Cerebellar cortex (tissue), 1 donor: ENCODE measurements at regions not wholly inside any gene's neighbourhood (a gene's known extent, or its start where the extent isn't known, plus 50 kb on each side); places are given as distances from the start of the nearest gene placed in this dataset.

Experiments used
- DNase-seq: peaks from one replicate; pipeline ENCODE4 v3.0.0-alpha.2; 2015; ENCODE audit warnings: low spot score

GRCh38 chr7:97623333-97623732 lies 108.6 kb upstream of the TAC1 start:
- DNase-seq, result no peak

- DNase-seq, result no peak
These were observed 101.8 kb upstream of the TAC1 start for GRCh38 chr7:97630116-97630515.

GRCh38 chr7:97635622-97636021 lies 96.3 kb upstream of the TAC1 start:
- DNase-seq, result no peak

GRCh38 chr7:97639036-97639435 lies 92.8 kb upstream of the TAC1 start:
- no peak for DNase-seq

- no peak for DNase-seq
These were observed 72.4 kb upstream of the TAC1 start for GRCh38 chr7:97659363-97660045.

- no peak for DNase-seq
These were observed 64.5 kb upstream of the TAC1 start for GRCh38 chr7:97667359-97667758.

- DNase-seq, result no peak
These were observed 60.3 kb upstream of the TAC1 start for GRCh38 chr7:97671571-97671970.

GRCh38 chr7:97680622-97681021 lies 51.3 kb upstream of the TAC1 start:
- no peak for DNase-seq
